ENCODE measurements at regions not wholly inside any gene's neighbourhood (a gene's known extent, or its start where the extent isn't known, plus 50 kb on each side); places are given as distances from the start of the nearest gene placed in this dataset.

DNA sequence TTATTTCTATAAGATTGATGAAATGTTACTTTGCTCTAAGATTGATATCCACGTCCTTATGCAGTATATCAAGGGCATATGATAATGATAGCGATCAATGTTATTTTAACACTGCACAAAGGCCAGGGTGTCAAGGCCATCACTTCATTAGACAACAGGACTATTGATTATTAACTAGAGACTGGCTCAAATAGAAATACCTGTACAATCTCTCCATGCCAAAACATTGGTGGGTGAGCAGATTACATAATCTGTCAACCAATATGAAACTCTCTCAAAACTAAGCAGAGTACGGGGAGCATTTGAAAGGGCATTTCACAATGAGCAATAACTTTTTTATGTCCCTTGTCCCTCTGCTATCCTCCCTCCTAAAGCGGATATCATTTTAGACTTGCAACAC is 566.5 kb upstream of the PKN2 start:
- H3K27ac ChIP-seq (ENCODE audit: low read length) = no peak overlapping the region
- DNase-seq = no peak
- H4K20me1 ChIP-seq (ENCODE audit: insufficient read depth, low read length) = no peaks in the 10 kb centered on the region
- H3K9me3 ChIP-seq (replicated peaks; ENCODE audit: insufficient read depth, low read length) = no peaks in the 10 kb centered on the region
- H3K4me2 ChIP-seq (ENCODE audit: low read depth, low read length) = no peak overlapping the region
- H3K79me2 ChIP-seq (ENCODE audit: low read length) = no peaks in the 10 kb centered on the region
- no peaks in the 10 kb centered on the region for H3K27me3 ChIP-seq (replicated peaks; ENCODE audit: insufficient read depth, low read length)
- no peaks in the 10 kb centered on the region for H3K4me1 ChIP-seq (ENCODE audit: low read length)
- H2AFZ ChIP-seq (ENCODE audit: low read length) = no peak overlapping the region
- H3K9me2 ChIP-seq (replicated peaks; ENCODE audit: insufficient read depth, low read length) = no peaks in the 10 kb centered on the region
- no peaks in the 10 kb centered on the region for H3F3A ChIP-seq (ENCODE audit: insufficient read depth, low read length)
- no peak overlapping the region for H3K9ac ChIP-seq (ENCODE audit: low read length)
- no peak for TF ChIP-seq CTCF (IDR thresholded peaks at IDR 0.05; ENCODE audit: low read length)
- no peak for TF ChIP-seq EZH2 (optimal IDR thresholded peaks at IDR 0.05; ENCODE audit: low read depth, low read length)
- no peak for TF ChIP-seq EZH2phosphoT487 (IDR thresholded peaks at IDR 0.05; ENCODE audit: low read length)
- no peaks in the 10 kb centered on the region for H3K36me3 ChIP-seq (replicated peaks; ENCODE audit: insufficient read depth, low read length)
- no peak overlapping the region for H3K4me3 ChIP-seq (ENCODE audit: low read length)

- Histone ChIP-seq H4K20me1 (ENCODE audit: insufficient read depth, low read length) (no peaks in the 10 kb centered on the region), H3K4me3 (ENCODE audit: low read length) (no peak overlapping the region), H3K9me3 (replicated peaks; ENCODE audit: insufficient read depth, low read length) (no peaks in the 10 kb centered on the region), H3K9ac (ENCODE audit: low read length) (no peak overlapping the region), H3K27ac (ENCODE audit: low read length) (no peak overlapping the region), H3K4me2 (ENCODE audit: low read depth, low read length) (no peak overlapping the region), H3K4me1 (ENCODE audit: low read length) (no peaks in the 10 kb centered on the region), H3K79me2 (ENCODE audit: low read length) (no peaks in the 10 kb centered on the region), H3F3A (ENCODE audit: insufficient read depth, low read length) (no peaks in the 10 kb centered on the region), H3K36me3 (replicated peaks; ENCODE audit: insufficient read depth, low read length) (no peaks in the 10 kb centered on the region), H3K9me2 (replicated peaks; ENCODE audit: insufficient read depth, low read length) (no peaks in the 10 kb centered on the region), H3K27me3 (replicated peaks; ENCODE audit: insufficient read depth, low read length) (no peaks in the 10 kb centered on the region), H2AFZ (ENCODE audit: low read length) (no peak overlapping the region)
- TF ChIP-seq EZH2phosphoT487 (IDR thresholded peaks at IDR 0.05; ENCODE audit: low read length) (no peak), EZH2 (optimal IDR thresholded peaks at IDR 0.05; ENCODE audit: low read depth, low read length) (no peak), CTCF (IDR thresholded peaks at IDR 0.05; ENCODE audit: low read length) (no peak)
- no peak for DNase-seq
Measured at GRCh38 chr1:88118176-88118845, 565.8 kb upstream of the PKN2 start.

- H2AFZ ChIP-seq (ENCODE audit: low read length) = no peak overlapping the region
- DNase-seq = no peak
- H3K4me2 ChIP-seq (ENCODE audit: low read depth, low read length) = no peak overlapping the region
- no peaks in the 10 kb centered on the region for H3K9me2 ChIP-seq (replicated peaks; ENCODE audit: insufficient read depth, low read length)
- H3K36me3 ChIP-seq (replicated peaks; ENCODE audit: insufficient read depth, low read length) = no peaks in the 10 kb centered on the region
- H3F3A ChIP-seq (ENCODE audit: insufficient read depth, low read length) = no peaks in the 10 kb centered on the region
- no peak for TF ChIP-seq EZH2phosphoT487 (IDR thresholded peaks at IDR 0.05; ENCODE audit: low read length)
- TF ChIP-seq EZH2 (optimal IDR thresholded peaks at IDR 0.05; ENCODE audit: low read depth, low read length) = no peak
- no peak for TF ChIP-seq CTCF (IDR thresholded peaks at IDR 0.05; ENCODE audit: low read length)
- H3K27ac ChIP-seq (ENCODE audit: low read length) = no peak overlapping the region
- H3K4me3 ChIP-seq (ENCODE audit: low read length) = no peak overlapping the region
- no peaks in the 10 kb centered on the region for H4K20me1 ChIP-seq (ENCODE audit: insufficient read depth, low read length)
- no peaks in the 10 kb centered on the region for H3K9me3 ChIP-seq (replicated peaks; ENCODE audit: insufficient read depth, low read length)
- H3K9ac ChIP-seq (ENCODE audit: low read length) = no peak overlapping the region
- no peaks in the 10 kb centered on the region for H3K79me2 ChIP-seq (ENCODE audit: low read length)
- H3K27me3 ChIP-seq (replicated peaks; ENCODE audit: insufficient read depth, low read length) = no peaks in the 10 kb centered on the region
- no peaks in the 10 kb centered on the region for H3K4me1 ChIP-seq (ENCODE audit: low read length)
Measured at GRCh38 chr1:88124614-88125013, 559.5 kb upstream of the PKN2 start.
